GM18498 (cell line): ENCODE measurements at regions not wholly inside any gene's neighbourhood (a gene's known extent, or its start where the extent isn't known, plus 50 kb on each side); places are given as distances from the start of the nearest gene placed in this dataset.

Source experiments
- ATAC-seq: cut with Tn5 transposase; IDR thresholded peaks from one replicate; pipeline ENCODE4 v1.9.1; 2021; ENCODE audit warnings: mild to moderate bottlenecking, moderate library complexity; ENCODE audit not compliant: unreplicated experiment

DNA sequence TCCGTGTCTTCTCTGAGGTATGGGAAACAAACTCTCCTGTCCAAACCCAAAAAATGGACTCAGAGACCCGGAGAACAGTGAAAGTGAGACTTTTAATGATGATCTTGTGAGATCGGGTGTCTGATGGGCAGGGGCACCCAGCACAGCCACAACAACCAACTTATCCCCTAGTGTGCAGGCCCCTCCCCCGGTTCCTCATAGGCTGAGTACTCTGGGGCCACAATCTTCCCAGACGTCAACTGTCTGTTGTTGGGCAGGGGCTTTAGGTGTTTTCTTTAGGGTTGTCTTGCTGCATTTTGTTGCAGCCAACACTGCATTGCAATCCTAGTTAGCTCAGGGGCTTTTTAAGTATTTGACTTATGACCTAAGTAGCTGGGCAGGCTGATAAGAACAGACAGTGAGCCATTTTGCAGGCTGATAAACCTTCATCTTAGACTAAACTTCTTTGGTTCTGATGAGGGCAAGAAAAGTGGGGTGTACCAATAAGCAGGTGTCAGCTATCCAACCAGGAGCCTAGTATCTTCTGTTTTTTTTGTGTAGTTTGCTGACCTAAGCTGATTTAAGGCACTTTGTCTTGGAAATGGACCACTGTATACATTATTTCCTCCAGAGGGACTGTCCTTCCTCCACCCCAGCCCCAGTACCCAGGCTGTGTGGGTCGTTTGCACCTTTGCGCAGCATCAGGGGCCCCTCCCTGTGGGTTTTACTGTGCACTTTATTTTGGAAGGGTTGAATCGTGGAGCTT, 1323.6 kb downstream of the TBC1D22A start:
- ATAC-seq = no peak

DNA sequence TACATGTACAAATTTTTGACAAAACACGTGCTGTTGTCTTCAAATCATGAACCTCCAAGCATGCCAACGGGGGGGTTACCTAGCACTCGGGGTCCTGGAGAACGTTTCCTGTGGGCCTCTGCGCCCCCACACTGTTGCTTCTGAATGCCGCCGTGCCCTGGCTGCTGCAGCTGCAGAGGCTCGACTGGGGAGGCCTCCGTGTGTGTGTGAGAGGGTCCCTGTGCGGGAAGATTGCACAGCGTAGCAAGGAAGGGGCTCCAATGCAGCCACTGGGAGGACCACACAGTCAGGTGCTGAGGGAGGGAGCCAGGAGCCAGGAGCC, 1322.2 kb downstream of the TBC1D22A start:
- ATAC-seq = no peak

DNA sequence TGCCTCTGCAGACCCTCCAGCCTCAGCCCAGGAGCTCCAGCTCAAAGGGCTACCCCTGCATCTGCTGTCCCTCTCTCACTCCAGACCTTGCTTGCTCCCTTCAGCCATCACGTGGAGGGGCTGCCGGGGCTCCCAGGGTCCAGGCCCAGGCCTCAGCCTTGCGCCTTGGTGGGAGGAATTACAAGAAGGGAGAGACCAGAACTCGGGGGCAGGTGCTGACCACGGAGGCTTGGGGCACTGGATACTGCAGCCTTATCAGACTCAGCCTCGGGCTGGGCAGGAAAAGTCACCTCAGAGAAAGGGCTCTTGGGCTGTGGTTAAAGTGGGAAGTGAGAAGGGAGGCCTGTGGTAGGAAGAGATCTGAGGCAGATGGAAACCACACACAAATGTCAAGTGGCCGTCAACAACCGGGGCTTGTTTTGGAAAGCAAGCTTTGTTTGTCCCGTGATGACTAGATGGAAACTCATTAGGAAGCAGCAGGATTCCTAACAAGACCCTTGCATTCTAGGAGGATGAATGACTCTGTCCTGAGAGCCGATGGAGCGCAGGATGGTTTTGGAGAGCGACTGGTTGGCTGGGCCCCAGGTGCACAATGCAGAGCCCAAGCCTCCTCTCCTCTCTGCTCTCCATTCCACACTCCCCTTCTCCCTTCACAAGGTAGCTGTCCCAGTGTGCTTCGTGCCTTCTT, 1321.7 kb downstream of the TBC1D22A start:
- peak; percentile 74 for ATAC-seq

DNA sequence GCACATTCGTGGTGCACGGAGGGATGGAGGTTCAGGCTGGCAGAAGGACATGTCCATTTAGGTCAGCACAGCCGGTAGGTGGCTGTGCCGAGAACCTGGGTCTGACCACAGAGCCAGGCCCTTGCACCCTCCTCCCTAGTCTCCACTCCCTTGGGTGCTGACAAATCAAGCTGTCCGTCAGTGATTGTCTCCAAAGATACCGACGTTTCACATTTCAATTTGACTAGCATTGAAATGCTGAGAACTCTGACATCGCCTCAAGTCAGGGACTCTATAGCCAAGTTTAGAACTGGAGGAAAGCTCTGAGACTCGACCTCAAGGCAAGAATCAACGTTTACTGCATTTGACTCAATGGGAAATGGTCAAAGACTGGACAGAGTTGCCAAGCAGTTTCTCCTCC, 1321.1 kb downstream of the TBC1D22A start:
- ATAC-seq = no peak

DNA sequence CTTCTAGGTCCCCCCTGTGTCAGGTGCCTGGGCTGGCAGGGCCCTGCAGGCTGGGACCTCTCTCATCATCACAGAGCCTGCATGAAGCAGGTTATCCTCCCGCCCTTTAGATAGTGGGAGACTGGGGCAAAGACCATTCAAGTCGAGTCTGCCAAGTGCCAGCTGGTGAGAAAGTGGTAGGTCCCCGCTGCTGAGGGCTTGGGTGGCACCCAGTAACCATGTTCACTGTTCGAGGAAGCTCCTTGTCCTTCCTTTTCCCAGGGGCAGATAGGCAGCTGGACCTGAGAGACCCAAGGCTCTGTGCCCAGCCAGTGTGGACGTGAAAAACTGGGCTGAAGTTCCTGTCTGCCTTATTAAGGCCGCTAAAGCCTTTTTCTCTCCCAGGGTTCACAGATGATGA, 1319.8 kb downstream of the TBC1D22A start:
- ATAC-seq = no peak

DNA sequence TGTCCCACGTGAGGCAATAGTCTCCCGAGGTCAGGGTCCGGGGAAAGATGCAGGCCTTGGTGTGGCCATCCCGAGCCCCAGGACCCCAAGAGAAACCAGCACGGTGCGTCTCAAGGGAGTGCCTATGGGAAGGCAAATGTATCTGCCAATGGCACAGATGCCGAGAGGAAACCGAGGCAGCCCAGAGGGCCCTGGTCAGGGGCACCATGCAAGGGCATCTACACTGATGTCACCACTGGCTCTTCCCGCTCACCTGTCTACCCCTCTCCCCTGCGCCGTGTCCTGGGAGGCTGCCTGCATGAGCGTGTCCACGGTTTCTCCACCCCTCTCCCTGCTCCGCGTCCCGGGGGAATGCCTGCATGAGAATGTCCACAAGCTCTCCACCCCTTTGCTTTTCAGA, 1318.8 kb downstream of the TBC1D22A start:
- ATAC-seq = no peak

- no peak for ATAC-seq
Observed at GRCh38 chr22:48080316-48081165, 1318.1 kb downstream of the TBC1D22A start.

DNA sequence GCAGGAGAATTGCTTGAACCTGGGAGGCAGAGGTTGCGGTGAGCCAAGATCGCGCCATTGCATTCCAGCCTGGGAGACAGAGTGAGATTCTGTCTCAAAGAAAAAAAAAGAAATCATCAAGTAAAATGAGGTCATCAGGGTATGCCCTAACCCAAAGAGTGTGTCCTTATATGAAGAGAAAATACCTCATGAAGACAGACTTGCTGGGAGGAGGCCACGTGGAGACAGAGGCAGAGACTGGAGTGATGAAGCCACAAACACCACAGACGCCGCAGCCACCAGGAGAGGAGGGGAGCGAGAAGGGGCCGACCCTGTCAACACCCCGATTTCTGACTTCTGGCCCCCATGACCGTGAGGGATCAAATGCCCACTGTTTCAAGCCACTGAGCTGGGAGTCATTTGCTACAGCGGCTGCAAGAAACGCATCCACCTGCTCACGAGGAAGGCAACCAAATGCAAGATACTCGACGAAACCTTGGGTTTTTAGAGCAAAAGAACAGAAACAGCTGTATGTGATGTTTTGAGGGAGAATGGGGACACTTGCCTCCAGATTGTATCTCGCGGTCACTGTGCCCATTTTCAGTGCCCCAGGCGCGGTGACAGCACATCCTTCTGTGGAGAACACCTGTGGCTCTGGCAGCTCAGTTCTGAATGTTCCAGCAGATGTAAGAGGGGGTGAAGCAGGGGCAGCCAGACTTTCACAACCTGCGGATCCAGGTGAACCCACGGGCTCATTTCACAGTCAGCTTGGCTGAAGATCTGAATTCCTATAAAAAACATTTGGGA, 1317.2 kb downstream of the TBC1D22A start:
- no peak for ATAC-seq

DNA sequence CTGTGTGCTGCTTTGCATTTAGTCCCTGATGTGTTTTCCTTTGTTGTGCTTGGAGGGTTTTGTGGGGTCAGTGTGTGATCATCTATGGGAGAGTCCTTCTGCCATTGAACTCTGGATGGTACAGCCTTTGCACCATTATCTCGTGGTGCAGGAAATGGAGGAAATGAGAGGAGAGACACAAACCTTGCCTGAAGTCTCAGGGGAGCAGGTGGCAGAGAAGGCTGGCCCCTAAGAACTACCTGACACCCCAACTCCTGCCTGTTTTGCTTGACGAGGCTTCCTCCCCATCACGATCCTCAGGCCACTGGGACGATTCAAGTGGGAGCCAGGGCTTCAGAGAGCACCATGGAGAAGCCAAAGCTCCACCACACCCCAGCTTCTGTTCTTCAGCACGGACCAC, 1316.4 kb downstream of the TBC1D22A start:
- no peak for ATAC-seq

DNA sequence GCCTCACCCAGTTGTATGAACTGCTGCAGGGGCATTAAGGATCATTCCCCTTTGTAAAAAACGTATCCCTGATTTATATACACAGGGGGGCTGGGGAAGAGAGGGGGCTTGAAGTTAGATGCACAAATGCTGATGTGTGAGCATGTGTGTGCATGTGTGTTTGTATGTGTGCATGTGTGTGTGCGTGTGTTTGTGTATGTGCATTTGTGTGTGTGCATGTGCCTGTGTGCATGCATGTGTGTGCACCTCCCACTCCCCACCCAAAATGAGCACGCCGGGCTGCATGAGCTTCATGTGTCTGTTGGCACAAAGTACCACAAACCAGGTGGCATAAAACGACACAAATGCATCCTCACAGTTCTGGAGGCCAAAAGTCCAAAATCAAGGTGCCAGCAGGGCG, 1315.2 kb downstream of the TBC1D22A start:
- no peak for ATAC-seq

DNA sequence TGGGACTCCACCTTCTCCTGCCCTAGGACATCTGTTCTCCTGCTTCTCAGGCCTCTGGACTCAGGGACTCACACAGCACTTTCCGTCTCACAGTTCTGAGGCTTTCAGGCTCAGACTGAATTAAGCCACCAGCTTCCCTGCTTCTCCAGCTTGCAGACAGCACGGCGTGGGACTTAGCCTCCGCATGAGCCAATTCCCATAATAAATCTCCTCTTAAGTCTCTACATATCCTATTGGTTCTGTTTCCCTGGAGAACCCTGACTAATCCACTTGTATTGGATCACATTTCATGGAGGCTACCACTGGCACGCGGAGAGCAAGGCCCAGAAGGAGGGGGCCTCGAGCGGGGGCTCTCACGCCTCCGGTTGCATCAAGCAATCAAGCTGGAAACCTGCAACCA, 1313.6 kb downstream of the TBC1D22A start:
- no peak for ATAC-seq

- no peak for ATAC-seq
Observed at GRCh38 chr22:48075604-48076003, 1313.2 kb downstream of the TBC1D22A start.

DNA sequence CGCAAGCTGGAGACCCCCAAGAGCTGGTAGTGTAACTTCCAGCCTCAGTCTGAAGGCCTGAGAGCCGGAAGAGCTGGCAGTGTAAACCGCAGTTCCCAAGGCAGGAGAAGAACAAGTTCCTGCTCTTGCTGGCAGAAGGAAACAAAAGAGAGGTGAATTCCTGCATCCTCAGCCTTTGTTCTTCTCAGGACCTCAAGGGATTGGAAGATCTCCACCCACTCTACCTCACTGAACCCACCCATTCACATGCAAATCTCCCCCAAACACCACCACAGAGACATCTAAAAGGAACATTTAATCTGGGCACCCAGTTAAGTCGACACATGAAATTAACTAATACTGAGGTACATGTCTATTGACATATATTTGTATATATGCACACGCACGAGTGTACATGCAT, 1310.3 kb downstream of the TBC1D22A start:
- no peak for ATAC-seq

DNA sequence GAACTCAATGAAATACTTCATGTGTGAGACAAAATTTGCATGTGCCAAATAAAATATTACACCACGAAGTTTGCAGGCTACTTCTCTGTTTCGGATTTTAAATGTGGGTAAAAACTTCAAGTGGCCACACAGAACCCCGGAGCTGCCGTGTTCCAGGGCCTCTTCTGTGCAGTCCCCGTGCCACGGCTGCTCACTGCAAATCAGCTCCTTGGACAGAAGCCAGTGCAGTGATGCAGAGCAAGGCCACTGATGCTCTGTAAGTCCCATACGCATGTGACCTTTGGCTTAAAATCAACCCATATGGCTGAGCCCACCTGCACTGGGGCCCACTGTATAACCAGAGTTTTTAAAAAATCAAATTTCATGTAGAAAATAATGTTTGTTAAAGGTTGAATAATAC, 1309.4 kb downstream of the TBC1D22A start:
- ATAC-seq = no peak

DNA sequence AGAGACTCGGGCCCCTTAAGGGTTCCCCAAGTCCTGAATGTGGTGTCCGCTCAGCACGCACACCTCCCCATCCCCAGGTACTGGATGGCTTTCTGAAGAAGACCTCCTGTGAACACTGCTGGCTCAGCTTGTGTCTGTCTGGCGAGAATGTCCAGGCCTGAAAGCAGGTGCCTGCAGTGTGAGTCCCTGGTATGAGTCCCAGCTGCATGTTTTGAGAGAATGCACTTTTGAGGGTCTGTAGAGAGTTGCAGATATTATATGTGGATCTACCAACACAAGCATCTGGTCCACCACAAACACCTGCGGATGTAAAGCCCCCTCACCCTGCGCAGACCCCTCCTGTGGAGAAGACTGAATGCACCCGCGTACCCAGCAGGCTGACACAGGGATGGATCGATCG, 1308.9 kb downstream of the TBC1D22A start:
- no peak for ATAC-seq

DNA sequence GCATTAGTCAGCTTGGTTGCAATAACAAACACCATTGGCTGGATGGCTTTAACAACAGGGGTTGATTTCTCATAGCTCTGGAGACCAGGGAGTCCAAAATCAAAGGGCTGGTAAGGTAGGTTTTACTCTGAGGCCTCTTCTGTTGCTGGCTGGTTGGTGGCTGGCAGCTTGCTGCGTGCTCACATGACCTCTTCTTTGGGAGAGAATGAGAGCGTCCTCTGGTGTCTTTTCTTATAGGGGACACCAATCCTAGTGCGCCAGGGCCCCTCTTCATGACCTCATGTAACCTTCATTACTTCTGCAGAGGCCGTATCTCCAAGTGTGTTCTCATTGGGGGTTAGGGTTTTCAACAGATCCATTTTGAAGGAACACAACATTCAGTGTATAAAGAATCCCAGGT, 1308.3 kb downstream of the TBC1D22A start:
- no peak for ATAC-seq

DNA sequence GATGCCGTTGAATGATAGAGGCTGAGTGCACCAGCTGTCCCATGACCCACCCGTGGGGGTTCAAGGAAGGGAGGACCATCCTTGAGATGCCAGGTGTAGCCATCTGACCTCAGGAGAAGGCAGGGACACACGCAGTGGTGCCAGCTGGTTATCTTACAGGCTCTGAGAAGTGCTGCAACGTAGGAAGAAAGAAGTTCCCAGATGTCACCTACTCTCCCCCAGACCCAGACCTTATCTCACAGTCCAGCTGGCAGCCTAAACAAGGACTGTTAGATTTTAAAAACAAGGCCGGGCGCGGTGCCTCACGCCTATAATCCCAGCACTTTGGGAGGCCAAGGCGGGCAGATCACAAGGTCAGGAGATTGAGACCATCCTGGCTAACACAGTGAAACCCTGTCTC, 1307.6 kb downstream of the TBC1D22A start:
- ATAC-seq = no peak

DNA sequence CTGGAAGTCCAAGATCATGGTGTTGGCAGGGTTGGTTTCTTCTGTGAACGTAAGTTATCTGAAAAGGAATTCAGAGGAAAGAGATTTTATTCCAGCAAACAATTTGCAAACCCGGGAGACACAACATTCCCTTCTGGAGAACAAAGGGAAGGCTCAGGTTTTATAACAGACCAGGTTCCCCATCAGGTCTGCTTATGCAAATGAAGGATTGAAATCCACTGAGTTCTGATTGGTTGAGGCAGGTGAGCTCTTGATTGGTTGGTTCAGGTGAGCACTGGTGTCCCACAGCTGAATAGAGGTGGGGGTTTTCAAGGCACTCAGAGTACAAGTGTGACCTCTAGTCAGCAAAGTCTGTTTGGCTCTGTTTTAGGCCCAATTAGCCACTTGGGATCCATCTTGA, 1306.8 kb downstream of the TBC1D22A start:
- no peak for ATAC-seq

- no peak for ATAC-seq
Observed at GRCh38 chr22:48068323-48068885, 1306.0 kb downstream of the TBC1D22A start.

- no peak for ATAC-seq
Observed at GRCh38 chr22:48065892-48066291, 1303.4 kb downstream of the TBC1D22A start.

DNA sequence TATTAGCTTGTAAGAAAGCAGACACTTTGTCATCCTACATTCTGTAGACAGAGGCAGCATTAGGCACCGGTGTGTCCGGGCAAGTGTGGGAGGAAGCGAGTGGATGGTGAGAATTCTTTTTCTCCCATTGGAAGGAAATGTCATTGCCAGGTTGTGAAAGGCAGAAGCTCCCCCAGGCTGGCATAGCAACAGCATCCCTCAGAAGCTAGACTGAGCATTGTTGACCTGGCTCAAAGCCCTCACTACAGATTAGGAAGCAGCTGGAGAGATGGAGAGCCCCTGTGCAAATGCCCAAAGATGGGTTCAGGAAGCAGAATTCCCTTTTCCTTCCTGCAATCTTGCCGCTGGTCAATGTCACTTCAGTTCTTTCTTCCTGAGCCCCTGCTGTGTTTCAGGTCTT, 1299.3 kb downstream of the TBC1D22A start:
- no peak for ATAC-seq
